ENCODE measurements at regions not wholly inside any gene's neighbourhood (a gene's known extent, or its start where the extent isn't known, plus 50 kb on each side); places are given as distances from the start of the nearest gene placed in this dataset.

DNA sequence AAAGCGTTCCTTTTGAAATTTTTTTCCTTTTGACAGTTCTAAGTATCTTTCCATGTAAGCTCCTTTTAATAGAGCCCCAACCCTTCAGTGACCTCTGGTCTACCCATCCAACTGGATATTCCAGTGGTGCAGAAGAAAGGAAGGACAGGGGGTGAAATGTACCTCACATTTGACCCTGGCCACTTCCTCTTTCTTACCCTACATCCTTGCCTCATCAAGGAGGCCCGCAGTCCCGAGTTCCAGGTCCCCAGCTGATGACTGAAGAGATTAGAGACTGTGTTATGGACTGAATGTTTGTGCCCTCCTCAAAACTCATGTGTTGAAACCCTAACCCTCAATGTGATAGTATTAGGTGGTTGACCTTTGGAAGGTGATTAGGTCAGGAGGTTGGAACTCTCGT is 158.1 kb downstream of the RBM43 start:
- no peak for ATAC-seq (ENCODE audit: poor library complexity)

DNA sequence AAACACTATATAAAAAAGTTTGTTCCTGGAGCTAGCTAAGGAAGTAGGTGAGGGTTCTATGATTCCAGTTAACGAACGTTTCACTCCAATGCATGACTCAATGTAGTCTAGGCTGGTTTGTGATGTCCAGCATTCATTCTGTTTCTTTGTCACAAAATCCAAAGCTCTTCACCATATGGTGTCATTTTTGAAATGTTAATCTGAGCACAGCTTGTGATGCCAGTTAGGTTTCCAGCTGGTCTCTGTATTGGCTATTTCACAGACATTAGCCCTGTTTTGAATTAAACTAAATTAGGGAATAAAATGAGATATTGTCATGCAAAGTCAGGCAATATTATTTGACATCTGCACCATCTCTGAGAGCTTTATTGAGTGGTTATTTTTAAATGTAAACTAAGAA is 159.4 kb downstream of the RBM43 start:
- Mint-ChIP-seq H3K27me3 (no peaks in the 10 kb centered on the region), H3K36me3 (ENCODE audit: low read depth) (no peaks in the 10 kb centered on the region), H3K27ac (no peak overlapping the region), H3K9me3 (no peaks in the 10 kb centered on the region), H3K4me1 (ENCODE audit: low read depth) (no peaks in the 10 kb centered on the region), H3K4me3 (no peak overlapping the region)
- H3K27ac ChIP-seq (ENCODE audit: low read depth in 1 of 2, low read length in 2 of 2) = no peak overlapping the region
- ATAC-seq (ENCODE audit: poor library complexity) = no peak
- H3K9me3 ChIP-seq (ENCODE audit: control insufficient read depth in 1 of 2, insufficient read depth in 1 of 2, low read length in 2 of 2) = peaks cover 0 to 4% of the 10 kb centered on the region in 2 experiments
- DNase-seq = no peak
- intact Hi-C loops (cut with DNase I, micrococcal nuclease) = no loop called here
- TF ChIP-seq, protein P1, sequence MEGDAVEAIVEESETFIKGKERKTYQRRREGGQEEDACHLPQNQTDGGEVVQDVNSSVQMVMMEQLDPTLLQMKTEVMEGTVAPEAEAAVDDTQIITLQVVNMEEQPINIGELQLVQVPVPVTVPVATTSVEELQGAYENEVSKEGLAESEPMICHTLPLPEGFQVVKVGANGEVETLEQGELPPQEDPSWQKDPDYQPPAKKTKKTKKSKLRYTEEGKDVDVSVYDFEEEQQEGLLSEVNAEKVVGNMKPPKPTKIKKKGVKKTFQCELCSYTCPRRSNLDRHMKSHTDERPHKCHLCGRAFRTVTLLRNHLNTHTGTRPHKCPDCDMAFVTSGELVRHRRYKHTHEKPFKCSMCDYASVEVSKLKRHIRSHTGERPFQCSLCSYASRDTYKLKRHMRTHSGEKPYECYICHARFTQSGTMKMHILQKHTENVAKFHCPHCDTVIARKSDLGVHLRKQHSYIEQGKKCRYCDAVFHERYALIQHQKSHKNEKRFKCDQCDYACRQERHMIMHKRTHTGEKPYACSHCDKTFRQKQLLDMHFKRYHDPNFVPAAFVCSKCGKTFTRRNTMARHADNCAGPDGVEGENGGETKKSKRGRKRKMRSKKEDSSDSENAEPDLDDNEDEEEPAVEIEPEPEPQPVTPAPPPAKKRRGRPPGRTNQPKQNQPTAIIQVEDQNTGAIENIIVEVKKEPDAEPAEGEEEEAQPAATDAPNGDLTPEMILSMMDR (IDR thresholded peaks at IDR 0.05) = no peak
- ChIA-PET POLR2A (no interaction called here), CTCF (no interaction called here)
- H3K36me3 ChIP-seq (ENCODE audit: insufficient read depth, low read length) = no peaks in the 10 kb centered on the region
- H3K27me3 ChIP-seq (ENCODE audit: control insufficient read depth in 1 of 2, insufficient read depth in 2 of 2, low read length in 2 of 2) = no peaks in the 10 kb centered on the region
- no peak overlapping the region for H3K4me3 ChIP-seq (ENCODE audit: low read length)
- H3K4me1 ChIP-seq (ENCODE audit: insufficient read depth, low read length) = no peaks in the 10 kb centered on the region

More for the DNA sequence above, 158.1 kb downstream of the RBM43 start:
- ChIA-PET CTCF (no interaction called here), POLR2A (no interaction called here)
- H3K36me3 Mint-ChIP-seq (ENCODE audit: low read depth) = no peaks in the 10 kb centered on the region
- H3K9me3 ChIP-seq (ENCODE audit: control insufficient read depth in 1 of 2, insufficient read depth in 1 of 2, low read length in 2 of 2) = peaks cover 0 to 4% of the 10 kb centered on the region in 2 experiments
- DNase-seq = no peak
- no peaks in the 10 kb centered on the region for H3K27me3 ChIP-seq (ENCODE audit: control insufficient read depth in 1 of 2, insufficient read depth in 2 of 2, low read length in 2 of 2)
- no peak overlapping the region for H3K4me3 Mint-ChIP-seq
- TF ChIP-seq, protein P1 (IDR thresholded peaks at IDR 0.05) = no peak
- no peaks in the 10 kb centered on the region for H3K27me3 Mint-ChIP-seq
- H3K4me1 ChIP-seq (ENCODE audit: insufficient read depth, low read length) = no peaks in the 10 kb centered on the region
- H3K9me3 Mint-ChIP-seq = peaks cover 4% of the 10 kb centered on the region
- H3K4me1 Mint-ChIP-seq (ENCODE audit: low read depth) = no peaks in the 10 kb centered on the region
- H3K27ac Mint-ChIP-seq = no peak overlapping the region
- H3K27ac ChIP-seq (ENCODE audit: low read depth in 1 of 2, low read length in 2 of 2) = no peak overlapping the region
- intact Hi-C loops (cut with DNase I, micrococcal nuclease) = no loop called here
- H3K36me3 ChIP-seq (ENCODE audit: insufficient read depth, low read length) = no peaks in the 10 kb centered on the region
- H3K4me3 ChIP-seq (ENCODE audit: low read length) = no peak overlapping the region

DNA sequence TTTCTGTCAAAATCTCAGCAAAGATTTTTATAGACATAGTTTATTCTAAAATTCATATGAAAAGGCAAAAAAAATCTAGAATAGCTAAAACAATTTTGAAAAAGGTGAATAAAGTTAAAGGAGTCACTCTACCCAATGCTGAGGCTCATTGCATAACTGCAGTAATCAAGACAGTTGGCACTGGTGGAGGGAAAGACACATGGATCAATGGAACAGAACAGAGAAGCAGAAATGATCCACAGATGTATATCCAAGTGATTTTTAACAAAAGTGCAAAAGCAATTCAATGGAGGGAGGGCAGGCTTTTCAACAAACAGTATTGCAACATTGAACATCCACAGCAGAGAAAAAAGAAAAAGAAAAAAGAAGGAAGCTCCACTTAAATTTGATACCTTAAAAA is 162.8 kb downstream of the RBM43 start:
- DNase-seq (no peak), ATAC-seq (ENCODE audit: poor library complexity) (no peak)
- no peak overlapping the region for H3K27ac ChIP-seq (ENCODE audit: low read depth in 1 of 2, low read length in 2 of 2)
- no peaks in the 10 kb centered on the region for H3K27me3 Mint-ChIP-seq
- H3K4me3 Mint-ChIP-seq = no peak overlapping the region
- peaks cover 0 to 1% of the 10 kb centered on the region in 2 experiments for H3K9me3 ChIP-seq (ENCODE audit: control insufficient read depth in 1 of 2, insufficient read depth in 1 of 2, low read length in 2 of 2)
- TF ChIP-seq, protein P1 (IDR thresholded peaks at IDR 0.05) = no peak
- no peaks in the 10 kb centered on the region for H3K4me1 Mint-ChIP-seq (ENCODE audit: low read depth)
- H3K4me3 ChIP-seq (ENCODE audit: low read length) = no peak overlapping the region
- H3K4me1 ChIP-seq (ENCODE audit: insufficient read depth, low read length) = no peaks in the 10 kb centered on the region
- no peaks in the 10 kb centered on the region for H3K27me3 ChIP-seq (ENCODE audit: control insufficient read depth in 1 of 2, insufficient read depth in 2 of 2, low read length in 2 of 2)
- CTCF ChIA-PET = interaction anchor here (0.6 kb wide), 1 partner anchor 908 kb away, joined by 3 read pairs; no protein-coding TSS in a partner anchor
- H3K36me3 ChIP-seq (ENCODE audit: insufficient read depth, low read length) = no peaks in the 10 kb centered on the region
- POLR2A ChIA-PET = interaction anchor here (0.7 kb wide), 1 partner anchor 56 kb away, joined by 4 read pairs; no protein-coding TSS in a partner anchor
- no peaks in the 10 kb centered on the region for H3K36me3 Mint-ChIP-seq (ENCODE audit: low read depth)
- intact Hi-C loops (cut with DNase I, micrococcal nuclease) = no loop called here
- H3K9me3 Mint-ChIP-seq = no peaks in the 10 kb centered on the region
- no peak overlapping the region for H3K27ac Mint-ChIP-seq

All from CD4-positive, alpha-beta T cell (primary cell).